ENCODE measurements at regions not wholly inside any gene's neighbourhood (a gene's known extent, or its start where the extent isn't known, plus 50 kb on each side); places are given as distances from the start of the nearest gene placed in this dataset.

DNA sequence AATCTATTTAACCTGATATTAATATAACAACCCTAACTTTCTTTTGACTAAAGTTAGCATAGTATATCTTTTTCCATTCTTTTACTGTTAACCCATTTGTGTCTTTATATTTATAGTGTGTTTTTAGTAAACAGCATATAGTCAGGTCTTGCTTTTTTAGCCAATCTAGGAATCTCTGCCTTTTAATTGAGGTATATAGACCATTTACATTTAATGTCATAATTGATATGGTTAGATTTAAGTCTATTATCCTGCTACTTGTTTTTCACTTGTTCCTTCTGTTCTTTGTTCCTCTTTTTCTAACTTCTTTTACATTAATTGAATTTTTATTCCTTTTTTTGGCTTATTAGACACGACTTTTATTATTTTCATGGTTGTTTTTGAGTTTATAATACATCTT lies 174.4 kb downstream of the KCTD15 start:
- H3K27ac Mint-ChIP-seq = no peak overlapping the region
- H3K36me3 Mint-ChIP-seq (ENCODE audit: insufficient read depth in 1 of 3, low read depth in 3 of 3) = peaks cover 0 to 8% (median 3%) of the 10 kb centered on the region in 3 experiments; a peak in 4 of 7 replicates
- Histone ChIP-seq H3K23me2 (ENCODE audit: insufficient read length, low read depth, low read length, poor library complexity, severe bottlenecking) (no peaks in the 10 kb centered on the region), H2BK15ac (ENCODE audit: low read depth, low read length) (no peak overlapping the region), H4K8ac (replicated peaks; ENCODE audit: insufficient read length, low read depth, low read length) (no peak overlapping the region), H3T11ph (ENCODE audit: low read length) (no peak overlapping the region), H2BK5ac (ENCODE audit: insufficient read length, low read length) (no peak overlapping the region), H3K14ac (ENCODE audit: insufficient read depth, low read length) (no peak overlapping the region), H3K56ac (ENCODE audit: insufficient read length, low read depth, low read length) (no peak overlapping the region), H4K5ac (ENCODE audit: insufficient read length, low read depth, low read length) (no peak overlapping the region), H3K4ac (ENCODE audit: low read depth, low read length) (no peak overlapping the region), H2BK120ac (ENCODE audit: low read depth, low read length, poor library complexity, severe bottlenecking) (no peak overlapping the region), H2BK20ac (ENCODE audit: low read depth, low read length, poor library complexity, severe bottlenecking) (no peak overlapping the region), H3K79me1 (ENCODE audit: insufficient read depth, low read depth, low read length, poor library complexity, severe bottlenecking) (no peaks in the 10 kb centered on the region), H3K27ac (ENCODE audit: insufficient read length, low read depth, low read length) (no peak overlapping the region), H2AFZ (ENCODE audit: low read length) (no peak overlapping the region), H3K9me3 (ENCODE audit: control insufficient read depth, low read depth, low read length) (no peaks in the 10 kb centered on the region), H3K18ac (ENCODE audit: insufficient read length, low read depth, low read length) (no peak overlapping the region), H3K79me2 (ENCODE audit: insufficient read depth, low read length) (no peaks in the 10 kb centered on the region), H3K4me1 (ENCODE audit: insufficient read depth, low read length) (no peaks in the 10 kb centered on the region; the same call in 1 of the 2 replicates), H3K23ac (ENCODE audit: insufficient read length, low read depth, low read length) (no peak overlapping the region), H2AK5ac (ENCODE audit: insufficient read length, low read length) (no peak overlapping the region), H3K27me3 (ENCODE audit: insufficient read depth, low read length) (no peaks in the 10 kb centered on the region), H3K4me2 (ENCODE audit: insufficient read depth, insufficient read length, low read length) (no peak overlapping the region), H2BK12ac (ENCODE audit: insufficient read length, low read depth, low read length) (no peak overlapping the region), H3K9ac (ENCODE audit: extremely low read depth, insufficient read length, low read length) (no peak overlapping the region), H4K20me1 (ENCODE audit: control insufficient read depth, insufficient read depth, insufficient read length) (no peaks in the 10 kb centered on the region), H4K91ac (ENCODE audit: insufficient read length, low read depth, low read length) (no peak overlapping the region)
- H3K4me3 Mint-ChIP-seq = no peak overlapping the region
- H3K27me3 Mint-ChIP-seq (ENCODE audit: low read depth) = no peaks in the 10 kb centered on the region
- H3K4me1 Mint-ChIP-seq = peaks cover 6 to 7% of the 10 kb centered on the region in 2 experiments
- TF ChIP-seq, protein P1, sequence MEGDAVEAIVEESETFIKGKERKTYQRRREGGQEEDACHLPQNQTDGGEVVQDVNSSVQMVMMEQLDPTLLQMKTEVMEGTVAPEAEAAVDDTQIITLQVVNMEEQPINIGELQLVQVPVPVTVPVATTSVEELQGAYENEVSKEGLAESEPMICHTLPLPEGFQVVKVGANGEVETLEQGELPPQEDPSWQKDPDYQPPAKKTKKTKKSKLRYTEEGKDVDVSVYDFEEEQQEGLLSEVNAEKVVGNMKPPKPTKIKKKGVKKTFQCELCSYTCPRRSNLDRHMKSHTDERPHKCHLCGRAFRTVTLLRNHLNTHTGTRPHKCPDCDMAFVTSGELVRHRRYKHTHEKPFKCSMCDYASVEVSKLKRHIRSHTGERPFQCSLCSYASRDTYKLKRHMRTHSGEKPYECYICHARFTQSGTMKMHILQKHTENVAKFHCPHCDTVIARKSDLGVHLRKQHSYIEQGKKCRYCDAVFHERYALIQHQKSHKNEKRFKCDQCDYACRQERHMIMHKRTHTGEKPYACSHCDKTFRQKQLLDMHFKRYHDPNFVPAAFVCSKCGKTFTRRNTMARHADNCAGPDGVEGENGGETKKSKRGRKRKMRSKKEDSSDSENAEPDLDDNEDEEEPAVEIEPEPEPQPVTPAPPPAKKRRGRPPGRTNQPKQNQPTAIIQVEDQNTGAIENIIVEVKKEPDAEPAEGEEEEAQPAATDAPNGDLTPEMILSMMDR (conservative IDR thresholded peaks at IDR 0.05) = no peak
- no CpG with 5 or more reads among the region's 1 CpG for WGBS (ENCODE audit: extremely low coverage, insufficient read length, low lambda C conversion rate)
- DNase-seq = no peak
- H3K9me3 Mint-ChIP-seq = peaks cover 20 to 34% of the 10 kb centered on the region in 2 experiments

Data from H9 (cell line).